Activated CD4-positive, CD25-positive, alpha-beta regulatory T cell treated with anti-CD3 and anti-CD28 coated beads, Interleukin-2, amount 50 U/mL, for 16 hours (primary cell): ENCODE measurements at regions not wholly inside any gene's neighbourhood (a gene's known extent, or its start where the extent isn't known, plus 50 kb on each side); places are given as distances from the start of the nearest gene placed in this dataset.

Experiments used
- DNase-seq: peaks from one replicate; pipeline ENCODE4 v3.0.0-alpha.2; 2020; ENCODE audit warnings: low read depth, low spot score

DNA sequence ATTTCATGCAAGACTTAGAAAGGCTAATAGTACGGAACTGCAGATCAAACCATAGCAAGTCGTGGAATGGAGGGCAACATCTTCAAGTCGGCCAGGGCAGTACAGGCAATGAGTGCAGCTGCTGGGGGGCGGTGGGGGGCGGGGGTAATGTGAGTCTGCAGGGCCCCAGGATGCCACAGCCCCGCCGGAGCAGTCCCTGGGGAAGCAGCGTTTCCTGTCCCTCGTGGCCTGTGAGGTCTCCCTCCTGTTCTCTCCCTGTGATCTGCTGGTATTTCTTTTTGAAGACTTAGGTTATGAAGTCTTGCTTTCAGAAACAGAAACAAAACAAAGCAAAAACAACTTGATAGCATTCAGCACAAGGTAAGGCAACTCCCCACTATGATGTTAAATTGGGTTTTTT, 351.9 kb downstream of the FOXA2 start:
- no peak for DNase-seq

DNA sequence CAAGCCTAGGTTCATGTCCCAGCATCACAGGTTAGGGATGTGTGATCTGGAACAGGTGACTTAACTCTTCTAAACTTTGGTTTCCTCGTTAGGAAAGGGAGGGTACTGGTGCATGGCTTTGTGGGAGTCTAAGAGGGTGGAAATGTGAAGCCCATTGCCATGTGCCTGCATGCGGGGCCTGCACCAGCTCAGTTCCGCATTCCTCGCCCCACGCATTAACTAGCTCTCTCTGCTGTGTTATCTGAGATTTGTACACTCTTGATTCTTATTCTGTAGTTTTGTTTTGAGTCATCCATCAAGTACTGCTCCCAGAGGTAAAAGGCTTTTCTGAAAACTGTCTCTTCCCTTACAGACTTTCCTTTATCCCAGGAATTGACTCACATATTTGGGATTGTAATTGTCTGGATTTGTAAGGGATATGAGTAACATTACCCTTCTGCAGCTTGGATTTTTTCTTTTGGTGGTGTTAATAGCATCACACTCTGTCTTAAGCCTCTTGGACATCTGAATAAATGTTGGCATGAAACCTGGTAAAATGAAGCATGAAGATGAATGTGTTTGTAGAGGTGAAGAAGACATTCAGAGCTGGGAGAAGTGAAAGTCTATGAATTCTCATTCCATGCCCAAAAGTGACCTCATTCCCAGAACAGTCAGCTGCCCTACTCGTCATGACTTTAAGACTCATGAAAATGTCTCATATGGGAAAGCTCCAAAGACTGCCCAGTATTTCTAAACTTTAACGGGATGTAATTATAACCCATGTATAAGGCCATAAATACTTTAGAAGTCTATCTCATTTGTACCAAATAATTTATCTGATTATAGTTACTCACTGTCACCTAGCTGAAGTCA, 357.3 kb downstream of the FOXA2 start:
- no peak for DNase-seq

DNA sequence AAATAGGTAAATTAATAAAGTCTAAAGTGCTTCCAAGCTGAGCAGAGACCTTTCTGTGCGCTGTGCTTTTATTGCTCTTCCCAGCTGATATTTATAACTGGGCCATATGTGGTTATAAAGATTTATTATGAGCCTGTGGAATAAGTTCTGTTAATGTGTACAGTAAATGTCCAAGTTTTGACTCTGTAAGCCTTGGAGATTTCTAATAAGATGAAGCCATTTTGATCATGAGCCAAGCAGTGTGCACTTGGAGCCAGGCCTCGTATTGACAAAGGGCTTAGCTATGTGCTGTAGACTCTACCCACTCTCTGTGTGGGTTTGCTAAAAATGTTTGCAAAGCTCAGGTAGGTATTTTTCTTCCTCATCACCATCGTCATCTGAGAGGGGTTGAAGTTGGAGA, 361.1 kb downstream of the FOXA2 start:
- DNase-seq: no peak

DNA sequence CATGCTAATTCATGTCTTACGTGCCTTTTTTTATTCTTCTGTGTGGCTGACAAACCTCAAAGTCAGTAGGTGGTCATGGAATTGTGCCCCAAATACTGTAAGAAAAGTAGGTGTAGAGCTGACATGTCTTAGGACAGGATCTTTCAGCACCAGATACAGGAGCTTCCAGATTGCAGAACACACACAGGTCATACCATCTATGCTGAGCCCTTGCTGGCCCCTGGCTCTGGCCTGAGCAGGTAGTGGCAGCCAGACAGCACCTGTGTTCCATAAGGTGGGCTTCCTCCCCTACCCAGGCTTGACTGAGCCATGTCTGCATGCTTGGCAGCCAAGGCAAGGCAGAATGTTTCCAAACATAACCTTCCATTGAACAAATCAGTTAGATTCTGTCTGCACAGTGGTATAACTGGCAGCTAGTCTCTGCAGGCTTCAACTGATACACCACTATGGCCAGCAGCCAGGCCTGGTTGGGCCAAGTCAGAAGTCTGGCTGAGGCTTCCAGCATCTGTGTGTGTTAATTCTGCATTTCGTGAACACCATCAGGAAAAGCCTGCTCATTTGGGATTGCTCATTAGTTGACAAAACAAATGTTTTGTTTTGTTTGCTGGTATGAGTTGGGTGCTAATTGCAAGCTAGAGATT, 366.5 kb downstream of the FOXA2 start:
- no peak for DNase-seq

DNA sequence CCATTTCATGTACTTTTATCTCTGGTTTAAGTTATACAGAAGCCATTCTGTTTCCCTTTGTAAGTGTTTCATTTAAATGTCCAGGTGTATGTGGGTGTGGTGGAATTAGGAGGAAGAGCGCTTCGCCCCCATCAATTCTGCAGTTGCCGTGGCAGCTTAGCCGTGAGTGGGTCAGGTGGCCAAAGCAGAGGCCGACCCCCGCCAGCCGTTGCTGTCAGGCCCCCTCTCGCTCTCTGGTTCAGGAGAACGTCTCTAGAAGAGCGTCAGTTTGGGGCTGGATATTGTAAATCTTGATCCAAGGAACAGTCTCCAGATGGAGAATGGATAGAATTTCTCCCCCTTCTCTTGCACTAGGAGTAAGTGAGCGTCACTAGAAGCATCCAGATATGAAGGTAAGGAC, 367.4 kb downstream of the FOXA2 start:
- DNase-seq: no peak

DNA sequence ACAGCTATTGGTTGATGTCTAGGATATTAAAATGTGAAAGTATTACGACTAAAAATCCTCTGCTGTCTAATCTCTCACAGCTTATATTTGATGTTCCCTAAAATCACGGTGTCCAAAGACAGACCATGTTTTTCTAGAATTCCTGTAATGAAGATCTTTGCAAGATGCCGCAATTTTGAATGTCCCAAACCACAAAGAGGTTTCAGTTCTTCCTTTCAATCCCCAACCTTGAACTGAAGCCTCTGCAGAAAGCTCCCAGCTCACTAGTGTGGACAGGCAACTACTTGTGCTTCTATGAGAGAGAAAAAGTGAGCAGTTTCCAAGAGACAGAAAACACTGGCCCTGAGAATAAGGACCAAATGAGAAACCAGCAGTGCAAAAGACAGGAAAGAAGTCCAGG, 370.1 kb downstream of the FOXA2 start:
- DNase-seq: no peak

DNA sequence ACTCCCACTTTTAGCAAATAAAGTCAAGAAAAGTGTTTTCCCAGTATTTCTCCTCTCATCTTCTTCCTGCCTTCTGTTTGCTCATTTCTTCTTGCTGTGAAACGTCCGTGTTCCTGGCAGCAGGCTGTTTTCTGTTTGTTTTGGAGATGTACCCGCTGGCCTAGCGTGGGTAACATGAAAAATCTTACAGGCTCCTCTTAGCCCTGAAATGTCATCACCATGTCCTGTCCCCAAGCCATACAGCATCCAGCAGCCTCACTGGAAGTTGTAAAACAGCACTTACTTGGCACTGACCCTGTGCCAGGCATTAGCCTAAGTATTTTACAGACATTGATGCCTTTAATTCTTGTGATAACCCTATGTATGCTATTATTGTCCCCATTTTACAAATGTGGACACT, 371.1 kb downstream of the FOXA2 start:
- DNase-seq: no peak

DNA sequence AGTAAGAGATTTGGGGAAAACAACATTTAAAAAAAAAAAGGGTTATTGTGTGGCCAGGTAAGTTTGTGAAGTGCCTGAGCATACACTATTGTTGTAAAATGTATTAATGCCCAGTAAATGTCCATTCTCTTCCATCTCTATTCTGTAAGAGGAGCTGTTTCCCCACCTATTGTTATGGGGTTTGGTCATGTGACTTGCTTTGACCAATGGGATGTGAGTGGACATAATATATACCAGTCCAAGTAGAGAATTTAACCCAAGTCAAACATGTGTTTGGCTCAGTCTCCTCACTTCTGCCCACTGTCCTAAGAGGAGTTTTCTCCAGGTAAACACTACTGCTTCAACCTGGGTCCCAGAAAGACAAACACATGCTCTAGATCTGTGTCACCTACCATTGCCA, 377.1 kb downstream of the FOXA2 start:
- DNase-seq: no peak

DNA sequence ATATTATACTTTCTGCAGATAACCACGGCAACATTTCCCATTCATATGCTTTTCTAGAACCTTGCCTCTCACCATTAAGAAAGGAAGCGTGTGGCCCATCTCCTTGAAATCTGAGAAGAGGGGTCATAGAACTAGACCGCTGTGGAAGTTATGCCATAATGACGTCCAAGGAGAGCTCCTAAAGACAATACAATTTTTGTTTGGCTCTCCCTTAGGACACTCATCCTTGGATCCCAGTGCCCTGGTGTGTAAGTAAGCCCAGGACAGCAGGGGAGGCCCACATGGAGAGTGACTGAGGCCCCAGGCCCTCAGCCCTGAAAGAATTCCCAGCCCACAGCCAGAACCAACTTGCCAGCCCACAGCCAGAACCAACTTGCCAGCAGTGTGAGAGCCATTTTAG, 379.6 kb downstream of the FOXA2 start:
- DNase-seq: no peak

DNA sequence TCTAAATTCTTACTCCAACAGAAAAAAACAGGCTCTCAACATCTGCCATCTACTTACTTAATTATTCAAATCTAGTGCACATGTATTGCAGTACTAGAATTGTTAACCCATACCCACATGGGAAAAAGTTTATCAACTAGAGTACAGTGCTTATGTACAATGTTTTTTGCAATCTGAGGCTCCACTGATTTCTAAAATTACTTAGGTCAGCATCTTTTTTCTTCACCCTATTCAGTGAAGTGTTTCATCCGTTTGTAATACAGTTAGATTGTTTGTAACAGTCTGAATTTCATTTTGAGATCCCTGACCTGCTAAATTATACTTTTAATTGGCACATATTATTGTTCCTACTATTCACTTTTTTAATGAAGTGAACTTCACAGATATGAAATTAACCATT, 402.2 kb downstream of the FOXA2 start:
- no peak for DNase-seq

DNA sequence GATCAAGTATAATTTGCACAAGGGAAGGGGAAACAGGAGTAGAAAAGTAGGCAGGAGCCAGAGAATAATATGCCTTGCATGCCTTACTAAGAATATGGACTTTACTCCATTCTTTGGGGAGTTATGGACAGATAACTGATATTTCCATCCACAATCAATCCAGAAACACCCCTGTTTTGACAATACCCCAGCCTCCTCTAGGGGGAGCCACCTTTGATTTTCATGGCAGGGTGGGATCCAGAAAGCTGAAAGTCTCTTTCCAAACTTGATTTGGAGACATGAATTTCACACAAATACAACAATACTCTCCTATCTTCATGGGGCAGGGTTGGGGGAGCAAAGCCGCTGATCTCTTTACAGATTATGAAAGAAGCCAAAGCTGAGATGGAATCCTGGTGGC, 404.1 kb downstream of the FOXA2 start:
- no peak for DNase-seq

DNA sequence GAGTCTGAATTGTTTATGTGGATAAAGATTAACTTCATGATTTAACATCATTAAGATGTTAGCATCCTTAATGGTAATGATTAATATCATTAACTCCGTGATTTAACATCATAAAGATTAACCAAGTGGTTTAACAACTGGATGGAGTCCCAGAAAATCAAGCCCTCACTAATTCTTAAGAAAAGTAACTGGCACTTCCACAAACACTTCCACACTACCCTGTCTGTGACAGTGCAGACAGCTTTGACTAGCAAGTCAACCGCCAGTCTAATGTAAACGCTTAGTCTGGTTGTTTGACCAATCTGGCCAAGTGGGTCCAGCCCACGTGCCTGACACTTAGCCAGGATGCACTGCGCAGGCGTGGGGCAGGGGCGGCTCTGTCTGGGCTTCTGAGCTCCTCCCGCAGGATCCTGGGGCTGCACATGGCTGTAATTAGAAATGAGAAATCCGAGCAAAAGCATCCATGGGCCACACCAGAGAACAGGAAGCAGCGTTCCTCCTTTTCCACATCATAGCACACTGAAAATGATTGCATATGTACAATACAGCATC, 424.2 kb downstream of the FOXA2 start:
- no peak for DNase-seq

DNA sequence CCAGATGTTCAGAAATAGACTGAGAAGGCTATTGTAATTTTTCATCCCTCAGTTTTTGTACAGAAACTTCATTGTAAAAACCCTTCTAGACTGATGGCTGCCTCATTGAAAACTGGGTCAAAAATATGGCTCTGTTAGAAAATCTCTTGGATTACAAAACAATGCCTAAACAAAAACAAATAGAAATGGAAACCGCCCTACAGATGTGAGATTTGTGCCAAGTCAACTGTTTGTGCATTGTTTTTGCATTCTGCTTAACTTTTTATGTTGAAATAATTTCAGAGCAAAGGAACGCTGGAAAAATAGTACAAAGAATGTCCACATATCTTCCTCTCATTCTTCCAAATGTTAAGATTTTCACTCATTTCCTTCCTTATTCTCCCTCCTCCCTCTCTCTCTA, 425.1 kb downstream of the FOXA2 start:
- no peak for DNase-seq

DNA sequence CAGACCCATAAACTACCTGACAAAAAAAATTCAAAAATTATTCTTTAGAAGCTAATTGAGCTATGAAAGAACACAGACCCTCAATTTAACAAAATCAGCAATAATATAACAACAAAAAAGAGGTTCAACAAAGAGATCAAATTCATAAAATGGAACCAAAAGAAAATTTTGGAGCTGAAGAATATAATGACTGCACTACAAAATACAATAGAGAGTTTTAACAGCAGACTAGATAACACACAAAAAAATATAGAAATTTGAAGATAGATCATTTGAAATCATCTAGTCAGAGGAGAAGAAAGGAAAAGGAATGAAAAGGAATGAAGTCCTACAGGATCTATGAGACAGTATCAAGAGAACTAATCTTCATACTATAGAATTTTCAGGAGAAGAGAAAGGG, 422.1 kb downstream of the PAX1 start:
- no peak for DNase-seq

DNA sequence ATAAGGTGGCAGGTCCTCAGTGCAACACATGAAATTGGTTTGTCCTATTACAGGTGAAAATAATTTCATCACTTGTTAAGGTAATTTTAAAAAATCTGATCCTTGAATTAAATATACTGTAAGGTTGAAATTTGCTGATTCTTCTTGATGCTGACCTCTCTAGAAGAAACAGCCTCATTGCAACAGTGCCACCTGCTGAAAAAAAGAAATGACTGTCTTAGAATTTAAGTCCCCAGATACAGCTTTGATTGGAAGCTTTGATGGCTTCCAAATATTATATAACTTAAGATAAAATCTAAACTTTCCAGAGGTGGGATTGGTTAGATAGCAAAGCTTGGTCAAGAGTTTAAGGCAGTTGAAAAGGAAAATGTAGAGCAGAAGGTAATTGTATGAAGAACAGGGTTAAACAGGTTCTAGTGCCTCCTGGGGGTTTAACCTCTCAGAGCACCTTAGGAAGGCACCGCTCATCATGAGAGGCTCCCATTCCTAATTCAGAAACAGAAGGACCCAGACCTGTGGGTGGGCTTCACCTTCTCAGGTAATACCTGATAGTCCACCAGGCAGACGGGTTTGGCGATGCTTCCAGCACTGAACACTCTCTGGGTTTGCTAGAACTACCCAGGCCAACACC, 401.0 kb downstream of the PAX1 start:
- DNase-seq: no peak

DNA sequence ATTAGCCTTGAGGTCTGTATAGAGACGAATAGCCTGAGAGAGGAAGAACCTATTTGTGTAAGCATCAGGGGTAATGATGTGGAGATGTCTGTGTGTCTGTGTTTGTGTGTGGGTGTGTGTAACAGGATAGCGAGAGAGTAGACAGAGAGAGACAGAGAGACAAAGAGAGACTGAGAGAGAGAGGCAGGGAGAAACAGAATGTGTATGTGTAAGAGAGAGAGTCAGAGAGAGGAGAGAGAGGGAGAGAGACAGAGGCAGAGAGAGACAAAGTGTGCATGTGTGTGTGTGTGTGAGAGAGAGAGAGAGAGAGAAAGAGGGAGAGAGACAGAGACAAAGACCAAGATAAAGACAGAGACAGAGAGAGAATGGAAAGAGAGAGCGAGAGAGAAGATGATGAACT, 396.1 kb downstream of the PAX1 start:
- DNase-seq: no peak

DNA sequence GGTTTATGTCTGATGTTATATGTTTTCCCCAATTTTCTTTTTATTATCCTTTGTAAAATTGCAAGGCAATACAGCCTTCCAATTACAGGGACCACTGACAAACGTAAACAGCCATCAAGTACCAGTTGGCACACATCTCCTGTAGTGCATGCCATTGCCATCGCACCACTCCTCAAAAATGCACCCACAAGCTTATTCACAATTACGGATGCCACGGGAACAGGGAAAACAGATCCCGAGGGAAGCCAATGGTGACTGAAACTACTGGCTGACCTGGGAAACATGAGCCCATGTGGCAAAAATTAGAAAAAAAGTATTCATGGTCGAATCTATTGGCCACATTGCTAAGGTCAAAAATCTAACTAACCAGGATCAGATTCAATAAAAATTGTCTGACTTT, 395.2 kb downstream of the PAX1 start:
- no peak for DNase-seq

DNA sequence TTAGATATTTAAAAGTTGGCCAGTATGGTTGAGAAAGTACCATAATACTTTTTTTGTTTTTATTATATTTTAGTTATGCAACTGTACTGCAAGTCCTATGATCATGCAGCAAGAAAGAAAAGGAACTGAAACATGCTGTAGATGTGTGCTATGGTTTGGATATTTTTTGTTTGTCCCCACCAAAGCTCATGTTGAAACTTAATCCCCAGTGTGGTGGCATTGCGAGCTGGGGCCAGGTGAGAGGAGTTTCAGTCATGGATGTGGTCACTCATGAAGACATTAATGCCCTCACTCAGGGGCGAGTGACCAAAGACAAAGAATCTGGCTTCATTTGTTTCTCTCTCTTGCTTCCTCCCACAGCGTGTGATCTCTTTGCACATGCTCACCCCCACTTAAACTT, 393.9 kb downstream of the PAX1 start:
- DNase-seq: no peak

DNA sequence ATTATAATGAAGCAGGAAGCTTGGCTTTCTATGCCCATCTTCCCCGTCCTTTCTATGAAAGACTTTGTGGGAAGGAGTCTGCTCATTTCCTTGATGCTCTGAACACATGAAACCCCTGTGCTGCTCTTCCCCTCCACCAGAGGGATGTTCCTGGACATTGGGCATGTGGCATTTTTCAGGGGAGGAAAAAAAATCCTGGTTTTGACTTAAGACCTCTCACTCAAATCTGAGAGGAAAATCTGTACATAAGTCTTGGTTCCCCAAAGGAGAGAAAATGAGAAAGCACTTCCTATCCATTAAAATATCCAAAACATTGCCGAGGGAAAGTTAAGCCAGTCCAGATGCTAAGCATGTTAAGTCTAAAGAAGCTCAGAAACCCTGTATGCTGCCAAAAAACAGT, 393.0 kb downstream of the PAX1 start:
- DNase-seq: no peak

DNA sequence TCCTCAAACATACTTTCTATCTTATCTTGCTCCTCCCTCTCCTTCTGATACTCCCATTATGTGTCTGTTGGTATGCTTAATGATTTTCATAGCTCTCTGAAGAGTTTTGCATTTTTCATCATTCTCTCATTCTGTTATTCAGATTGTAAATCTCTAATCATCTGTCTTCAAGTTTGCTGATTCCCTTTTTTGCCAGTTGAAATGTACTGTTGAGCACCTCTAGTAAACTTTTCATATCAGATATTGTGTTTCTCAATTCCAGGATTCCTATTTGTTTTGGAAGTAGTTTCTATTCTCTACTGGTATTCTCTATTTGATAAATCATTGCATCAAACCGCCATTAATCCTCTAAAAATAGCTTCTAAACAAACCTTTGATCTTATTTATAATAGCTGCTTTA, 387.7 kb downstream of the PAX1 start:
- DNase-seq: no peak

DNA sequence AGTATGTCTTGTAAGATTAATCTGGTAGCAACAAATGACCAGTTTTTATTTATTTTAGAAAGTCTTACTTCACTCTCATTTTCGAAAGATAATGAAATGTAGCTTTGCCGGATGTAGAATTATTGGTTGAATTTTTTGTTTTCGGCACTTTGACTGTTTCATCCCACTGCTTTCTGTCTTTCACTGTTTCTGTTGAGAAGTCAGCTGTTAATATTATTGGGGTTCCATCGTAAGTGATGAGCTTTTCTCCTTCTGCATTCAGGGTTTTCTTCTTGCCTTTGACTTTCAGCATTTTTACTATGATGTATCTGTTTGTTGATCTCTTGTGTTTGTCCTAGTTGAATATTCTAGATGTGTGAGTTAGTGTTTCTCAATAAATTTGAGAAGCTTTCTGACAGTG, 383.4 kb downstream of the PAX1 start:
- no peak for DNase-seq

DNA sequence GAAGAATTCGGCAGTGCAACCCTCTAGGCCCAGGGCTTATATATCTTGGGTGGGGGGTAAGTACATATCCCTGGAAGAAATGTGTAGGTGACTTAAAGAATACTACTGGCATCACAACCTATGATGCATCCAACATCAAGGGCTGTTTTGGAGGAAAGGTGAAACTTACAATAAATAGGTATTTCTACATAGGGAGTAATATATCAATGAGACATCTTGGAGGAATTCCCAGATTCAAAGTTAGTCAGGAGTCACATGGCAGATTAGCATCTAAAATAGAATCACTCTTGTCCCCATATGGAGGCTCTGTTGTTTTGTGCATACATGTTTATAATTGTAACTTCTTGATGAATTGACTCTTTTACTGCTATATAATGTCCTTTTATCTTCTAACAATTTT, 375.5 kb downstream of the PAX1 start:
- no peak for DNase-seq

DNA sequence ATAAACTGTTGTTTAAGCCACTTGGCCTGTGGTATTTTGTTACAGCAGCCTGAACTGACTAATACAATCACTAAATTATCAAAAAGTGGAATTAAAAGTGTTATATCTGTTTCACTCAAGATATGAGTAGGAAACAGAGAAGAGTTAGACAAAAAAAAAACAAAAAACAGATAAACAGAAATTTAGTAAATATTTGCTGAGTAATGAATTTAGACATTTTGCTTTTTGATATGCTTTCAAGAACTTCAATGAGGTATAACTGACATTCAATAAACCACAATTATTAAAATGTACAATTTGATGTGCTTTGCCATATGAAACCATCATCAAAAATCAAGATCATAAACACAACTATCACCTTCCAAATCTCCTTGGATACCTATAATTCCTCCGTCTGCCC, 369.2 kb downstream of the PAX1 start:
- DNase-seq: no peak
